ENCODE measurements at regions not wholly inside any gene's neighbourhood (a gene's known extent, or its start where the extent isn't known, plus 50 kb on each side); places are given as distances from the start of the nearest gene placed in this dataset.

DNA sequence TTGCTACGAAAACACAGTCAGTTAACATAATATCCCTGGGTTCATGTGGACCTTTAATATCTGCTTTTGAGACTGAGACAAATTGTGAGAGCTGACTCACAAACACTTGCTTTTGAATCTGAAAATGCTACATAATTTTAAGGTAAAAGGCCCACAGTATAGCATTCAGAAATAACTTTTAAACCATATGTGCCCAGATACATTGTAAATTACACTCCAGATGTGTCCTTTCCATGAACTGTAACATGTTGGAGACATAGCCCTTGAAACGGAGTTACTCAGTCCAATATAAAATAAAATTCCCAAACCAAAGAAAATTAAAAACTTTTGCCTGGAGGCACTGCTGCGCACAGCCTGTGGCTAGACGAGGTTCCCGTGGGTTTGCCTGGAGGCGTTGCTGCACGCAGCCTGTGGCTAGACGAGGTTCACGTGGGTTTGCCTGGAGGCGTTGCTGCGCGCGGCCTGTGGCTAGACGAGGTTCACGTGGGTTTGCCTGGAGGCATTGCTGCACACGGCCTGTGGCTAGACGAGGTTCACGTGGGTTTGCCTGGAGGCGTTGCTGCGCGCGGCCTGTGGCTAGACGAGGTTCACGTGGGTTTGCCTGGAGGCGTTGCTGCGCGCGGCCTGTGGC, 131.9 kb upstream of the ALKAL2 start:
- no peak overlapping the region for H3K14ac ChIP-seq (ENCODE audit: insufficient read length)
- H3K23ac ChIP-seq (ENCODE audit: insufficient read length): no peak overlapping the region
- H3K23me2 ChIP-seq (ENCODE audit: low read depth, low read length): no peaks in the 10 kb centered on the region
- H2BK5ac ChIP-seq (ENCODE audit: low read depth, low read length): no peak overlapping the region
- H2BK12ac ChIP-seq (ENCODE audit: low read depth, low read length): no peak overlapping the region
- no peaks in the 10 kb centered on the region for H3K4me1 ChIP-seq (replicated peaks in 1 of 4; ENCODE audit: control insufficient read depth in 3 of 4, insufficient read depth in 4 of 4, low read length in 3 of 4)
- H3K36me3 ChIP-seq (ENCODE audit: control insufficient read depth in 2 of 4, insufficient read depth in 4 of 4, low read length in 3 of 4): no peaks in the 10 kb centered on the region
- CTCF ChIA-PET (ENCODE audit: partially characterized antibody): no interaction called here
- POLR2A ChIA-PET (ENCODE audit: partially characterized antibody): no interaction called here
- H3K4me3 ChIP-seq (ENCODE audit: extremely low read depth in 1 of 4, insufficient read depth in 2 of 4, low read depth in 3 of 4, low read length in 4 of 4): no peak overlapping the region
- H3K9me3 ChIP-seq (ENCODE audit: insufficient read depth in 2 of 2, low read depth in 1 of 2, low read length in 1 of 2): no peaks in the 10 kb centered on the region
- no peak overlapping the region for H4K8ac ChIP-seq (ENCODE audit: extremely low read depth, insufficient read depth, low read length)
- no peak overlapping the region for H2AFZ ChIP-seq (ENCODE audit: low read length)
- no peak overlapping the region for H4K5ac ChIP-seq (ENCODE audit: insufficient read length, low read depth, low read length)
- H4K91ac ChIP-seq (replicated peaks; ENCODE audit: insufficient read length, low read length): no peak overlapping the region
- H4K20me1 ChIP-seq (replicated peaks in 1 of 2; ENCODE audit: control insufficient read depth in 1 of 2, insufficient read depth in 2 of 2, low read length in 2 of 2): no peaks in the 10 kb centered on the region
- no peak overlapping the region for H2BK120ac ChIP-seq (replicated peaks; ENCODE audit: low read depth, low read length)
- H2BK15ac ChIP-seq (ENCODE audit: low read length): no peak overlapping the region
- FAIRE-seq (no peak), DNase-seq (ENCODE audit: low read depth in 1 of 2, low spot score in 2 of 2) (no peak)
- whole genome bisulfite sequencing, 2 experiments (ENCODE audit: extremely low coverage in 1 of 2, insufficient coverage in 1 of 2, insufficient read length in 1 of 2, insufficient replicate concordance in 2 of 2, low coverage in 1 of 2, low lambda C conversion rate in 2 of 2, missing lambda C conversion rate in 1 of 2): 97% methylated on average over 23 of the region's 28 CpGs; no CpG with 5 or more reads in 1 of the 2 experiments
- no peak overlapping the region for H3K4ac ChIP-seq (replicated peaks; ENCODE audit: insufficient read length, low read depth, low read length)
- no peaks in the 10 kb centered on the region for H3K79me2 ChIP-seq (ENCODE audit: control insufficient read depth in 1 of 2, insufficient read depth in 2 of 2, low read length in 2 of 2)
- no peak overlapping the region for H3K18ac ChIP-seq (ENCODE audit: extremely low read depth, low read length)
- H2BK20ac ChIP-seq (ENCODE audit: low read length): no peak overlapping the region
- no peaks in the 10 kb centered on the region for H3K27me3 ChIP-seq (replicated peaks in 1 of 4; ENCODE audit: control insufficient read depth in 3 of 4, extremely low read depth in 1 of 4, insufficient read depth in 3 of 4, low read length in 3 of 4)
- H3K79me1 ChIP-seq (ENCODE audit: low read depth, low read length): no peaks in the 10 kb centered on the region
- no peak overlapping the region for H3K4me2 ChIP-seq (ENCODE audit: insufficient read depth in 1 of 2, low read depth in 2 of 2, low read length in 2 of 2)
- H3K27ac ChIP-seq (ENCODE audit: low read depth, low read length): no peak overlapping the region
- H3K9ac ChIP-seq (replicated peaks in 1 of 4; ENCODE audit: extremely low read depth in 1 of 4, low read depth in 3 of 4, low read length in 3 of 4): no peak overlapping the region
- no peak overlapping the region for H3K56ac ChIP-seq (replicated peaks; ENCODE audit: insufficient read length, low read depth, low read length)
- H2AK5ac ChIP-seq (ENCODE audit: low read depth, low read length): no peak overlapping the region
- TF ChIP-seq SP2 (IDR thresholded peaks at IDR 0.05; ENCODE audit: low read length) (no peak), TAF1 (IDR thresholded peaks at IDR 0.05; ENCODE audit: low read depth, low read length) (no peak)
